OCI-LY1 (cell line): ENCODE measurements at regions not wholly inside any gene's neighbourhood (a gene's known extent, or its start where the extent isn't known, plus 50 kb on each side); places are given as distances from the start of the nearest gene placed in this dataset.

ENCODE experiments used
- CTCF ChIP-seq: fragments of 200-600 bp; sonication (generic), shearing (Covaris generic); IDR thresholded peaks from 2 replicates; pipeline ENCODE4 v1.5.1; 2017; ENCODE audit warnings: mild to moderate bottlenecking, antibody characterized with exemption, low read length, moderate library complexity, mixed read lengths
- EZH2 ChIP-seq: fragments of 200-600 bp; sonication (generic), shearing (Covaris generic); IDR thresholded peaks from 2 replicates; pipeline ENCODE4 v1.8.0; 2017; ENCODE audit warnings: borderline replicate concordance, mixed run types, mild to moderate bottlenecking, antibody characterized with exemption, low read length, moderate library complexity, mixed read lengths

- TF ChIP-seq CTCF (no peak), EZH2 (no peak)
Observed at GRCh38 chr6:153424719-153425400, 293.8 kb upstream of the RGS17 start.
